ENCODE measurements at regions not wholly inside any gene's neighbourhood (a gene's known extent, or its start where the extent isn't known, plus 50 kb on each side); places are given as distances from the start of the nearest gene placed in this dataset.

DNA sequence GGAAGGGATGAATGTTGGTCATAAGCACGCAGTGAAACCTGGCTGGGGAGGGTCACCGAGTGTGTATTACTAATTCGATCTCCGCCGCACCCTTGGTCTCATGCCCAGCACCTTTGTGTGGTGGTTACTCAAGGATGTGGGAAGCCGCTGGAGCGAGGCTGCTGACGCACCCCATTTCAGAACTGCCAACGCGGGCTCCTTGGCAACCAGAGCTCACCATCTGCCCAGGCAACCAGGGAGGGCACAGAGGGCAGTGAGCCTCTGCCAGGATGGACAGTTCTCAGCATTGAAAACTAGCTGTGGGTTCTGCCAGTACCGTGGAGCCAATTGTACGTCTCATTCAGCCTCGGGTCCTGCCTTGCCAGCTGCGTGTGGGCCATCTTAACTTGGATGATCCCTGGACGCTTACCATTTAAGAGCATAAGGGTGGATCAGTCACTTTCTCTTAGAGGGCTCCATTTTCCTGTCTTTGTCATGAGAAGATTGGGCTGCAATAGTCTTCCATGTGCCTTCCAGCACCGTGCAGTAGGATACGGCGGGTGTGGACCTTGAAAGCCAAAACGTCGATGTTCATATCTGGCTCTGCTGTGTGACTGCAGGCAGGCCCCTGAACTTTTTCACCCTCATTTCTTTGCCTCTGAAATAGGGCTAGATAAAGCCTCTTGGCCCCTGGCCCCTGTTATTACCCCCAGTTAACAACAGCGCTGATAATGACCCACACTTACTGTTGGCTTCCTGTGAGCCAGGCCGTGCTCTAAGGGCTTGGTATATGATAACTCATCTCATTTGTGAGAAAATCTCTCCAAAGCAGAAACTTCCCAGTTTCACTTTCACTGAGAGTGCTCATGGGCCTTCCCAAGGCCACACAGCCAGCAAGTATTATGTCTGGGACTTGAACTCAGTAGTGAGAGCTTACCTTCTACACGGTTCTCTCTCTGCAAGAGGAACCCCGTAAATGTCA is 238.8 kb downstream of the OPA1 start:
- WGBS (ENCODE audit: insufficient coverage): 31% methylated on average over 16 of the region's 24 CpGs
- Histone ChIP-seq H3K27ac (ENCODE audit: low read depth, low read length) (peak overlapping the region; percentile 76), H3K27me3 (ENCODE audit: control insufficient read depth, insufficient read depth, low read length) (no peaks in the 10 kb centered on the region), H3K4me1 (ENCODE audit: control insufficient read depth, insufficient read depth, low read length) (peaks cover 32% of the 10 kb centered on the region), H3K4me3 (ENCODE audit: low read depth, low read length) (no peak overlapping the region), H3K36me3 (ENCODE audit: control insufficient read depth, insufficient read depth, low read length) (no peaks in the 10 kb centered on the region), H3K9me3 (ENCODE audit: control insufficient read depth, insufficient read depth, low read length) (no peaks in the 10 kb centered on the region)
- DNase-seq (ENCODE audit: low read depth in 4 of 6, low spot score in 6 of 6): peak in 5 of 6 donors; percentile 36 to 86 (median 71)

DNA sequence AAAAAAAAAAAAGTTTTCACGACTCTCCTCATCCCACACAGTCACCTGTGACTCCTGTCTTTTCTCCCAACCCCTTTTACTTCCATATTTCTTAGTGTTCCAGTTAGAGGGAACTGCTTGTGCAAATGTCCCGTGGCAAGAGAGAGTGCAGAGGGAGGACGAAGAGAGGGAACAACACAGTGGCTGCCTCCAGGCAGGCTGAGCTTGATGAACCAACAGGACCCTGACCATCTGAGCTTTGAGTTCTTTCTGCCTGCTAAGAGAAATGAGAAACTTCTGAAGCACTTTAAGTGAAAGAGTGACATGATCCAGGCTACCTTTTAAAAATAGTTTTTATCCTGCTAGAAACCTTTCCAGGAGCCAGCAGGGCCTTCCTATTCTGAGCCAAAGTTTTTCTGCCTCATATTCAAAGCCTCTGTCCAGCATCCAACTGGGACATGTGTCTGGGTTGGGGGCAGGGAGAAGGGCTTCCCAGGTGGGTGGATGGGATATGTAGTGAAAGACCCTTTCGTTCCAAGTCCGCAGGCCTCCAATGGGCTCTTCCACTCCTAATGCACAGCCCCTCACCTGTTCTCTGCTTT is 239.9 kb downstream of the OPA1 start:
- Histone ChIP-seq H3K9me3 (ENCODE audit: control insufficient read depth, insufficient read depth, low read length) (no peaks in the 10 kb centered on the region), H3K4me3 (ENCODE audit: low read depth, low read length) (no peak overlapping the region), H3K27me3 (ENCODE audit: control insufficient read depth, insufficient read depth, low read length) (no peaks in the 10 kb centered on the region), H3K27ac (ENCODE audit: low read depth, low read length) (no peak overlapping the region), H3K36me3 (ENCODE audit: control insufficient read depth, insufficient read depth, low read length) (no peaks in the 10 kb centered on the region), H3K4me1 (ENCODE audit: control insufficient read depth, insufficient read depth, low read length) (peaks cover 28% of the 10 kb centered on the region)
- WGBS (ENCODE audit: insufficient coverage): 93% methylated on average over 3 of the region's 5 CpGs
- DNase-seq (ENCODE audit: low read depth in 4 of 6, low spot score in 6 of 6): no peak

DNA sequence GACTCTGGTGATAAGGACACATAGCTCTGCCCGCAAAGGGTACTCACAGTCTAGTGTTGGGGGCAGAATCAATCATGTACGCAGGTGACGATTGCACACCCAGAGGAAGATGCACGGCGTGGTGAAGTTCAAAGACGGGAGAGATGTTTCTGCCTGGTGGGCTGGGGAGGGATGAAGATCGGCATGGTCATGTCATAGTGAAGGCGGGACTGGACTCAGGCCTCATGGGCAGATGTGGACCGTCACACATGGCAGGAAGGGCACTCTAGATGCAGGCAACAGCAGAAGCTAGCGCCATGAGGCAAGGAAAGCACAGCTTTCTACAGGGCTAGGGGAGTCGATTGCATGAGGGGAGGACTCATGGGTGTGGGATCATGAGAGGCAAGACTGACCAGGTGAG is 240.6 kb downstream of the OPA1 start:
- Histone ChIP-seq H3K27me3 (ENCODE audit: control insufficient read depth, insufficient read depth, low read length) (no peaks in the 10 kb centered on the region), H3K36me3 (ENCODE audit: control insufficient read depth, insufficient read depth, low read length) (no peaks in the 10 kb centered on the region), H3K4me1 (ENCODE audit: control insufficient read depth, insufficient read depth, low read length) (peaks cover 28% of the 10 kb centered on the region), H3K27ac (ENCODE audit: low read depth, low read length) (no peak overlapping the region), H3K9me3 (ENCODE audit: control insufficient read depth, insufficient read depth, low read length) (no peaks in the 10 kb centered on the region), H3K4me3 (ENCODE audit: low read depth, low read length) (no peak overlapping the region)
- WGBS (ENCODE audit: insufficient coverage): 97% methylated on average over 11 of the region's 11 CpGs
- no peak for DNase-seq (ENCODE audit: low read depth in 4 of 6, low spot score in 6 of 6)

DNA sequence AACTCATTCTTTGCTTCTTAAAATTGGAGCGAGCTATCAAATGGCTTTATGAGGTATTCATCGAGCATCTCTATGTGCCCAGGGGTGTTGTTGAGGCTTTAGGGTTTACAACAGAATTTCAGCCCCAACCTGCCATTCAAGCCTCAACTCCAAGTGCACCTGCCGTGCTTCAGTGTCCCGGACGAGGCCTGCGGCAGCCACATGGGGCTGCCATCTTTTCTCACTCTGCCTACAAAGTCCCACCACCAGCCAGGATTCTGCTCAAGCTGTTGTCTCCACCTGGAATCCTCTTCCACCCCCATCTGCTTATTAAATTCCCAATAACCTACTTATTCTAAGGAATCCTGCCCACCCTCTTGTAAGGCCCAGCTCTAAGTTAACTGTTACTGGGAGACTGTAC is 242.4 kb downstream of the OPA1 start:
- Histone ChIP-seq H3K27ac (ENCODE audit: low read depth, low read length) (no peak overlapping the region), H3K4me3 (ENCODE audit: low read depth, low read length) (no peak overlapping the region), H3K4me1 (ENCODE audit: control insufficient read depth, insufficient read depth, low read length) (peaks cover 24% of the 10 kb centered on the region), H3K27me3 (ENCODE audit: control insufficient read depth, insufficient read depth, low read length) (no peaks in the 10 kb centered on the region), H3K9me3 (ENCODE audit: control insufficient read depth, insufficient read depth, low read length) (no peaks in the 10 kb centered on the region), H3K36me3 (ENCODE audit: control insufficient read depth, insufficient read depth, low read length) (no peaks in the 10 kb centered on the region)
- DNase-seq (ENCODE audit: low read depth in 4 of 6, low spot score in 6 of 6): no peak
- 95% methylated on average over 4 of the region's 6 CpGs for WGBS (ENCODE audit: insufficient coverage)

DNA sequence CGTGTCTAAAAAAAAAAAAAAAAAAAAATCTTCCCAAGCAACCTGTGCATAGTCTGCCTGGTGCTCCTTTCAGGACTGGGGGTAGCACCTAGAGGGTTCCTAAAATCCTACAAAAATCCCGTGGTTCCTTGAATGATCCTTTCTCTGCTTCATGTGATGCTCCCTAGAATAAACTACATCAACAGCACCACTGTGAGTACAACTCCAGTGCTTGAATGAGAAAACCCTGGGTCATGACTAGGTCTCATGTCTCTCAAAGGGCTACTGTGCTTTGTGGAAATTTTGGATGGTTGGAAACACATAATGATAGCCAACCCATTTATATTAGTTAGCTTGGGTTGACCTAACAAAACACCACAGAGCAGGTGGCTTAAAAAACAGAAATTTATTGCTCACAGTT is 243.5 kb downstream of the OPA1 start:
- no peak for DNase-seq (ENCODE audit: low read depth in 4 of 6, low spot score in 6 of 6)
- Histone ChIP-seq H3K27ac (ENCODE audit: low read depth, low read length) (no peak overlapping the region), H3K4me1 (ENCODE audit: control insufficient read depth, insufficient read depth, low read length) (peaks cover 14% of the 10 kb centered on the region), H3K36me3 (ENCODE audit: control insufficient read depth, insufficient read depth, low read length) (no peaks in the 10 kb centered on the region), H3K9me3 (ENCODE audit: control insufficient read depth, insufficient read depth, low read length) (no peaks in the 10 kb centered on the region), H3K27me3 (ENCODE audit: control insufficient read depth, insufficient read depth, low read length) (no peaks in the 10 kb centered on the region), H3K4me3 (ENCODE audit: low read depth, low read length) (no peak overlapping the region)
- 60% methylated on average over 1 of the region's 2 CpGs for WGBS (ENCODE audit: insufficient coverage)

DNA sequence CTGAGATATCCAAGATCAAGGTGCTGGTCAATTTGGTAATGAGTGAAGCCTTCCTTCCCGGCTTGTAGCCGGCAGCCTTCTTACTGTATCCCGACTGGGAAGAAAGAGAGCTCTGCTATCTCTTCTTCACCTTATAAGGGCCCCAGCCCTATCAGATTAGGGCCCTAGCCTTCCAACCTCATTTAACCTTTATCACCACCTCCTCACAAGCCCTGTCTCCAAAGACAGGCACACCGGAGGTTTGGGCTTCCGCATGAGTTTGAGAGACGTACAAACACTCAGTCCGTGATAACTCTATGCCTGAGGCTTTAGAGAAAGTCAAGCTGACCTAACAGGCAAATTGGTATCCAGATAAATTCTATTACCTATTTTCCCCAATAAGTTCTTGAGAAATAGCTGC is 243.9 kb downstream of the OPA1 start:
- Histone ChIP-seq H3K36me3 (ENCODE audit: control insufficient read depth, insufficient read depth, low read length) (no peaks in the 10 kb centered on the region), H3K9me3 (ENCODE audit: control insufficient read depth, insufficient read depth, low read length) (no peaks in the 10 kb centered on the region), H3K27me3 (ENCODE audit: control insufficient read depth, insufficient read depth, low read length) (no peaks in the 10 kb centered on the region), H3K27ac (ENCODE audit: low read depth, low read length) (no peak overlapping the region), H3K4me3 (ENCODE audit: low read depth, low read length) (no peak overlapping the region), H3K4me1 (ENCODE audit: control insufficient read depth, insufficient read depth, low read length) (peaks cover 10% of the 10 kb centered on the region)
- WGBS (ENCODE audit: insufficient coverage): 93% methylated on average over 4 of the region's 7 CpGs
- no peak for DNase-seq (ENCODE audit: low read depth in 4 of 6, low spot score in 6 of 6)

DNA sequence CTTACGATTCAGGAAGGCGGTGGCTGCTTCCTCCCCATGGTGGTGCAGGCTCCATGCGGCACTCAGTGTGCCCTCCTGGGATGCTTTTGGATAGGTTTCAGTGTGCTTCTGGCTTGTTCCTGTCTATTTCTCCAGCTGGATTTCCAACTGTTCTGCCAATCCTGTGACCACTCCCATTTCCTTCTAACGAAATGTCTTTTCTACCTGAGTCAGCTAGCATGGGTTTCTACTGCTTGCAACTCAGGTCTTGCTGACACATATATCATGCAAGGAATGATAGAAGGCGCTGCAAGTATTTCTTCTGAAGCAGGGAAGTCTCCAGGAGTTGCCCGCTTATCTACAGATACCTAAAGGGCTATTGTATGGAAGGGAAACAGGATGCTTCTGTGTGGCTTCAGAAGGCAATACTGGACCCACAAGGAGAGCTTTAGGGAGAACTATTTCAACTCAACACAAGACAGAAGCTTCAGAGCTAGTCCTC is 244.4 kb downstream of the OPA1 start:
- DNase-seq (ENCODE audit: low read depth in 4 of 6, low spot score in 6 of 6): no peak
- Histone ChIP-seq H3K27me3 (ENCODE audit: control insufficient read depth, insufficient read depth, low read length) (no peaks in the 10 kb centered on the region), H3K4me3 (ENCODE audit: low read depth, low read length) (no peak overlapping the region), H3K4me1 (ENCODE audit: control insufficient read depth, insufficient read depth, low read length) (peaks cover 5% of the 10 kb centered on the region), H3K36me3 (ENCODE audit: control insufficient read depth, insufficient read depth, low read length) (no peaks in the 10 kb centered on the region), H3K9me3 (ENCODE audit: control insufficient read depth, insufficient read depth, low read length) (no peaks in the 10 kb centered on the region), H3K27ac (ENCODE audit: low read depth, low read length) (no peak overlapping the region)
- 85% methylated on average over 4 of the region's 6 CpGs for WGBS (ENCODE audit: insufficient coverage)

DNA sequence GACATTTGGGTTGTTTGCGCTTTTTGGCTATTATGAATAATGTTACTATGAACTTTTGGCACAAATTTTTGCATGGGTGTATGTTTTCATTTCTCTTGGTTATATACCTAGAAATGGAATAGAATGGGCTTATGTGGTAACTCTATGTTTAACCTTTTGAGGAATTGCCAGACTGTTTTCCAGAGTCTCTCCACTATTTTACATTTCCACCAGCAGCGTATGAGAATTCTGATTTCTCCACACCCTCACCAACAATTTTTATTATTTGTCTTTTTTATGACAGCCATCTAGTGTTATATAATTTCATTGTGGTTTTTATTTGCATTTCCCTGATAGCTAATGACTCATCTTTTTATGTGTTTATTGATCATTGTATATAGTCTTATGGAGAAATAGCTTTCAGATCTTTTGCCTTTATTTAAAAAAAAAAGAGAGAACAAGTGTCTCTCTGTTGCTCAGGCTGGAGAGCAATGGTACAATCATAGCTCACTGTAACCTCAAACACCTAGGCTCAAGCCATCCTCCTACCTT is 247.2 kb downstream of the OPA1 start:
- WGBS (ENCODE audit: insufficient coverage): no CpG with 5 or more reads among the region's 2 CpGs
- Histone ChIP-seq H3K27me3 (ENCODE audit: control insufficient read depth, insufficient read depth, low read length) (no peaks in the 10 kb centered on the region), H3K4me1 (ENCODE audit: control insufficient read depth, insufficient read depth, low read length) (no peaks in the 10 kb centered on the region), H3K36me3 (ENCODE audit: control insufficient read depth, insufficient read depth, low read length) (no peaks in the 10 kb centered on the region), H3K9me3 (ENCODE audit: control insufficient read depth, insufficient read depth, low read length) (no peaks in the 10 kb centered on the region), H3K27ac (ENCODE audit: low read depth, low read length) (no peak overlapping the region), H3K4me3 (ENCODE audit: low read depth, low read length) (no peak overlapping the region)
- DNase-seq (ENCODE audit: low read depth in 4 of 6, low spot score in 6 of 6): no peak

DNA sequence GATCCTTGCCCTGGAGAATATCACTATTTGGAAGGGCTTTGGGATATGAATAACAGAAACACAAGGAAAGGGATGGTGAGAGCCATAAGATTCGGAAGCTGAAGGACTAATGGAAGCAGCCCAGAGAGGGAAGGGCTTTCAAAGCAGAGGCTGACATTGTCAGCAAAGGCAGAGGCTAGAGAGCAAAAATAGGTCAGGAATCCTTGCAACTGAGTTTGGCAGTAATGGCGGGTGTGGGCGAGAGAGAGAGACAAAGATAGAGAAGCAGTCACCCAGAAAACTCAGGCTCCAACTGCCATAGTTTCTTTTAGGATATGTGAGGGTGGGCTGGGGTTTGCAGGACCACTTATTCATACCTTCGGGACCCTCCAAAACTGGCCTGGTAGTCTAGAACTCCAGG is 248.6 kb downstream of the OPA1 start:
- Histone ChIP-seq H3K4me3 (ENCODE audit: low read depth, low read length) (no peak overlapping the region), H3K9me3 (ENCODE audit: control insufficient read depth, insufficient read depth, low read length) (no peaks in the 10 kb centered on the region), H3K27ac (ENCODE audit: low read depth, low read length) (no peak overlapping the region), H3K4me1 (ENCODE audit: control insufficient read depth, insufficient read depth, low read length) (peaks cover 3% of the 10 kb centered on the region), H3K36me3 (ENCODE audit: control insufficient read depth, insufficient read depth, low read length) (no peaks in the 10 kb centered on the region), H3K27me3 (ENCODE audit: control insufficient read depth, insufficient read depth, low read length) (no peaks in the 10 kb centered on the region)
- no peak for DNase-seq (ENCODE audit: low read depth in 4 of 6, low spot score in 6 of 6)
- 98% methylated on average over 2 of the region's 4 CpGs for WGBS (ENCODE audit: insufficient coverage)
